Suppressor macrophage treated with lipopolysaccharide for 1 hour (primary cell): ENCODE measurements at regions not wholly inside any gene's neighbourhood (a gene's known extent, or its start where the extent isn't known, plus 50 kb on each side); places are given as distances from the start of the nearest gene placed in this dataset.
"Not testable (repeated sequence)": the region's sequence is repeated elsewhere in the genome, so short reads cannot be mapped to it uniquely, and the experiment has no call there.

Experiments
- DNase-seq, 3 donors: peaks; one replicate each; pipeline ENCODE4 v3.0.0-alpha.2; 2020 to 2022

- DNase-seq = no peak
These were observed 144.6 kb downstream of the TFAP2C start for GRCh38 chr20:56773749-56774148.

- DNase-seq = no peak
These were observed 145.8 kb downstream of the TFAP2C start for GRCh38 chr20:56774873-56775272.

GRCh38 chr20:56776345-56776744, 147.2 kb downstream of the TFAP2C start:
- DNase-seq = no peak

- no peak for DNase-seq
These were observed 149.7 kb downstream of the TFAP2C start for GRCh38 chr20:56778765-56779195.

- no peak for DNase-seq
These were observed 150.5 kb downstream of the TFAP2C start for GRCh38 chr20:56779452-56780143.

GRCh38 chr20:56780266-56780665, 151.2 kb downstream of the TFAP2C start:
- DNase-seq = no peak

- no peak for DNase-seq
These were observed 152.1 kb downstream of the TFAP2C start for GRCh38 chr20:56781108-56781739.

GRCh38 chr20:56781987-56782560, 153.0 kb downstream of the TFAP2C start:
- not testable (repeated sequence) for DNase-seq

GRCh38 chr20:56782814-56783213, 153.7 kb downstream of the TFAP2C start:
- DNase-seq = not testable (repeated sequence)

GRCh38 chr20:56783826-56784225, 154.7 kb downstream of the TFAP2C start:
- DNase-seq = no peak

GRCh38 chr20:56786503-56786902, 157.4 kb downstream of the TFAP2C start:
- DNase-seq = no peak

GRCh38 chr20:56788041-56788670, 159.1 kb downstream of the TFAP2C start:
- peak in 2 of 3 donors; percentile 2 to 8 for DNase-seq

- no peak for DNase-seq
These were observed 159.8 kb downstream of the TFAP2C start for GRCh38 chr20:56788671-56789610.

- DNase-seq = no peak
These were observed 164.8 kb downstream of the TFAP2C start for GRCh38 chr20:56793916-56794315.

- DNase-seq = no peak
These were observed 166.4 kb downstream of the TFAP2C start for GRCh38 chr20:56795492-56795891.

- no peak for DNase-seq
These were observed 167.2 kb downstream of the TFAP2C start for GRCh38 chr20:56796345-56796744.

- no peak for DNase-seq
These were observed 167.9 kb downstream of the TFAP2C start for GRCh38 chr20:56797023-56797422.

- DNase-seq = no peak
These were observed 169.5 kb downstream of the TFAP2C start for GRCh38 chr20:56798634-56799033.

GRCh38 chr20:56799187-56799586, 170.1 kb downstream of the TFAP2C start:
- no peak for DNase-seq

GRCh38 chr20:56800088-56800487, 171.0 kb downstream of the TFAP2C start:
- no peak for DNase-seq

GRCh38 chr20:56801971-56802755, 173.1 kb downstream of the TFAP2C start:
- DNase-seq = no peak

- DNase-seq = no peak
These were observed 173.7 kb downstream of the TFAP2C start for GRCh38 chr20:56802805-56803204.
